ENCODE measurements at regions not wholly inside any gene's neighbourhood (a gene's known extent, or its start where the extent isn't known, plus 50 kb on each side); places are given as distances from the start of the nearest gene placed in this dataset.

- no peak for TF ChIP-seq CTCF (IDR thresholded peaks at IDR 0.05; ENCODE audit: low read depth, low read length, poor library complexity, severe bottlenecking)
- TF ChIP-seq EZH2phosphoT487 (IDR thresholded peaks at IDR 0.05; ENCODE audit: borderline replicate concordance, low read length) = no peak
Measured at GRCh38 chr15:97561529-97561928, 399.0 kb upstream of the ARRDC4 start.
